ENCODE measurements at regions not wholly inside any gene's neighbourhood (a gene's known extent, or its start where the extent isn't known, plus 50 kb on each side); places are given as distances from the start of the nearest gene placed in this dataset.

DNA sequence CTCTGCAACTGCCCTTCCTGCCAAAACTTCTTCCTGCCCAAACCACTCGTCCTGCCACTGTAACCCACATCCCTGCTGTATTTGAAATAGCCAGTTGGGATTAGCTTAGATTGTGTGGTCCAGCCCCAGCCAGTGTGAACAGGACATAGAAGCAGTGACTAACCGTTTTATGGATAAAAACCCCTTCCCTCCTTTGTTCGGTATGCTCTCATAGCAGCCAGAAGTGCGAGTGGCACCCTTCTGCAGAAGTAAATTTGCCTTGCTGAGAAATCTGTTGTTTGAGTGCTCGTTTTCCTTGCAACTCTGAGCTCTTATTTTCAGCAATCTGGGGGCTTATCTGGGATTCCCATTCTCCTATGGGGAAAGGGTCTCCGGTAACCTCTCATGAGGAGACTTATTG lies 470.0 kb downstream of the PRDM9 start:
- H3K36me3 ChIP-seq (ENCODE audit: low read depth), result no peaks in the 10 kb centered on the region
- DNase-seq (ENCODE audit: low spot score) (no peak), ATAC-seq (ENCODE audit: low read depth) (no peak)
- H3K27me3 ChIP-seq (ENCODE audit: insufficient read depth, poor library complexity, severe bottlenecking), result no peaks in the 10 kb centered on the region
- H3K27ac ChIP-seq (ENCODE audit: poor library complexity, severe bottlenecking), result no peak overlapping the region
- TF ChIP-seq, protein P1, sequence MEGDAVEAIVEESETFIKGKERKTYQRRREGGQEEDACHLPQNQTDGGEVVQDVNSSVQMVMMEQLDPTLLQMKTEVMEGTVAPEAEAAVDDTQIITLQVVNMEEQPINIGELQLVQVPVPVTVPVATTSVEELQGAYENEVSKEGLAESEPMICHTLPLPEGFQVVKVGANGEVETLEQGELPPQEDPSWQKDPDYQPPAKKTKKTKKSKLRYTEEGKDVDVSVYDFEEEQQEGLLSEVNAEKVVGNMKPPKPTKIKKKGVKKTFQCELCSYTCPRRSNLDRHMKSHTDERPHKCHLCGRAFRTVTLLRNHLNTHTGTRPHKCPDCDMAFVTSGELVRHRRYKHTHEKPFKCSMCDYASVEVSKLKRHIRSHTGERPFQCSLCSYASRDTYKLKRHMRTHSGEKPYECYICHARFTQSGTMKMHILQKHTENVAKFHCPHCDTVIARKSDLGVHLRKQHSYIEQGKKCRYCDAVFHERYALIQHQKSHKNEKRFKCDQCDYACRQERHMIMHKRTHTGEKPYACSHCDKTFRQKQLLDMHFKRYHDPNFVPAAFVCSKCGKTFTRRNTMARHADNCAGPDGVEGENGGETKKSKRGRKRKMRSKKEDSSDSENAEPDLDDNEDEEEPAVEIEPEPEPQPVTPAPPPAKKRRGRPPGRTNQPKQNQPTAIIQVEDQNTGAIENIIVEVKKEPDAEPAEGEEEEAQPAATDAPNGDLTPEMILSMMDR (IDR thresholded peaks at IDR 0.05; ENCODE audit: poor library complexity, severe bottlenecking), result no peak
- H3K4me1 ChIP-seq (ENCODE audit: insufficient read depth, poor library complexity, severe bottlenecking), result no peaks in the 10 kb centered on the region
- no peak overlapping the region for H3K4me3 ChIP-seq (ENCODE audit: severe bottlenecking)
- H3K9me3 ChIP-seq (ENCODE audit: severe bottlenecking), result peaks cover 16% of the 10 kb centered on the region

DNA sequence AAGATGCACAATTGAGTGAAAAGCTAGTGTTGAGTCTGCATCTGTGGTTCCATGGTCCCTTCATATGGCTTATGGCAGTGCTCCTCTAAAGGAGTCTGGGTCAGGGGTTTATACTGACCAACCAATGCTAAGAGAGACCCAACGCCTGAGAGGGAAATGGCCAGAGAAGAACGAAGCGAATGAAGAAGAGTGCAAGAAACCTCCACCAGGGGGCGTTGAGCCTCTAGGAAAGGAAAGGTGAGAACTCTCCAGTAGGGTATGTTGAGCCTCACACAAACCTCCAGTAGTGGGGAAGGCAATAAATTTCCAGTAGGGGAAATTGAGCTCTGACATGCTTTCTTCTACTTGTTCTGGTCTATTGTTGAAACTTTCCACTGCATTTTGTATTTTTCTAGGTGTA lies 470.6 kb downstream of the PRDM9 start:
- peaks cover 16% of the 10 kb centered on the region for H3K9me3 ChIP-seq (ENCODE audit: severe bottlenecking)
- TF ChIP-seq, protein P1 (IDR thresholded peaks at IDR 0.05; ENCODE audit: poor library complexity, severe bottlenecking), result peak; percentile 15
- H3K4me3 ChIP-seq (ENCODE audit: severe bottlenecking), result no peak overlapping the region
- no peaks in the 10 kb centered on the region for H3K27me3 ChIP-seq (ENCODE audit: insufficient read depth, poor library complexity, severe bottlenecking)
- DNase-seq (ENCODE audit: low spot score) (no peak), ATAC-seq (ENCODE audit: low read depth) (no peak)
- H3K4me1 ChIP-seq (ENCODE audit: insufficient read depth, poor library complexity, severe bottlenecking), result no peaks in the 10 kb centered on the region
- H3K27ac ChIP-seq (ENCODE audit: poor library complexity, severe bottlenecking), result no peak overlapping the region
- H3K36me3 ChIP-seq (ENCODE audit: low read depth), result no peaks in the 10 kb centered on the region

DNA sequence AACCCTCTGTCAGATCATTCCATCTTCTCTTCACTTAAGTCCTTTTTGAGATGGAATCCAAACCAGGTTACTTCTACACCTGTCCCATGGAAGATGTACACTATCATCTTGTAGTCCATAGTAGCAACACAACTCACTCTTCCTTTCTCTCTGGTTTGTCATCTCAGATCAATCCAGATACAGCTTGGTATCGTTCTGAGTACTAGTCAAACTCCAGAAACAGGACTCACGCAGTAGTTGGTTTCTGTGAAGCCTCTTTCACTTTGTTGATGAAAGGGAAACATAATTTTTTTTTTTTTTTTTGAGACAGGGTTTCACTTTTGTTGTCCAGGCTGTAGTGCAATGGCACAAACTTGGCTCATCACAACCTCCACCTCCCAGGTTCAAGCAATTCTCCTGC lies 484.0 kb downstream of the PRDM9 start:
- no peak overlapping the region for H3K4me3 ChIP-seq (ENCODE audit: severe bottlenecking)
- ATAC-seq (ENCODE audit: low read depth) (no peak), DNase-seq (ENCODE audit: low spot score) (no peak)
- TF ChIP-seq, protein P1 (IDR thresholded peaks at IDR 0.05; ENCODE audit: poor library complexity, severe bottlenecking), result no peak
- H3K9me3 ChIP-seq (ENCODE audit: severe bottlenecking), result no peaks in the 10 kb centered on the region
- H3K36me3 ChIP-seq (ENCODE audit: low read depth), result no peaks in the 10 kb centered on the region
- H3K27me3 ChIP-seq (ENCODE audit: insufficient read depth, poor library complexity, severe bottlenecking), result no peaks in the 10 kb centered on the region
- H3K4me1 ChIP-seq (ENCODE audit: insufficient read depth, poor library complexity, severe bottlenecking), result no peaks in the 10 kb centered on the region
- H3K27ac ChIP-seq (ENCODE audit: poor library complexity, severe bottlenecking), result no peak overlapping the region

DNA sequence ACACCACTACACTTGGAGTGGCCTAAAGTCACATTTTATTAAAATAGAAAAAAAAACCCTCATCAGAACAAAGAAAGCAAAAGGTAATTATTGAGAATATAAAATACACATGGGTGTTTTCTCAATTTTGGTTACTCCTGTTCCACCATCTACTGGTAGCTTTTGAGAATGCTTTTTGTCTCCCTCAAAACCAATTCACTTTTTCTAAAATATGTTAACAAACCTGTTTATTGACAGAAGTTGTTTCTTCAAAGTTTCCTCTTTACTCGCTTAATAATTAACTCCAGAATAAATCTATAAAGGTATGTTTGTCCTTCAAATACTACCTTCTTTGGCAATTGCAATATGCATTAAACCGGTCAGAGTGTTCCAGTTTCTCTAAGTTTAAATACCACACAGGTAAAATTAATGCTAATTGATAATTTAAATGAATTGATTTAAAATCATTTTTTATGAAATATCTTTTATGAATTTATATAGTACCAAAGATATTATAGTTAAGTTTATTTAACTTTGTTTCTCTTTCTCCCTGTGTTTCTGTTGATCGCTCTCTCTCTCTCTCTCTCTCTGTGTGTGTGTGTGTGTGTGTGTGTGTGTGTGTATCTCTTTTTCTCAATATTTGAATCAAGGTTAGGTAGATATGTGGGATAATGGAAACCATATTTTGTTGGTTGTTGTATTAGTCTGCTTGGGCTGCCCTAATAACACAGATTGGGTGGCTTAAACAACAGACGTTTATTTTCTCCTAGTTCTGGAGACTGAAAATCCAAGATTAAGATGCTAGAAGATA lies 487.4 kb downstream of the PRDM9 start:
- no peaks in the 10 kb centered on the region for H3K9me3 ChIP-seq (ENCODE audit: severe bottlenecking)
- TF ChIP-seq, protein P1 (IDR thresholded peaks at IDR 0.05; ENCODE audit: poor library complexity, severe bottlenecking), result peak; percentile 56
- no peak overlapping the region for H3K4me3 ChIP-seq (ENCODE audit: severe bottlenecking)
- no peaks in the 10 kb centered on the region for H3K4me1 ChIP-seq (ENCODE audit: insufficient read depth, poor library complexity, severe bottlenecking)
- no peak overlapping the region for H3K27ac ChIP-seq (ENCODE audit: poor library complexity, severe bottlenecking)
- H3K27me3 ChIP-seq (ENCODE audit: insufficient read depth, poor library complexity, severe bottlenecking), result no peaks in the 10 kb centered on the region
- no peaks in the 10 kb centered on the region for H3K36me3 ChIP-seq (ENCODE audit: low read depth)
- DNase-seq (ENCODE audit: low spot score), result no peak
- ATAC-seq (ENCODE audit: low read depth), result no peak

DNA sequence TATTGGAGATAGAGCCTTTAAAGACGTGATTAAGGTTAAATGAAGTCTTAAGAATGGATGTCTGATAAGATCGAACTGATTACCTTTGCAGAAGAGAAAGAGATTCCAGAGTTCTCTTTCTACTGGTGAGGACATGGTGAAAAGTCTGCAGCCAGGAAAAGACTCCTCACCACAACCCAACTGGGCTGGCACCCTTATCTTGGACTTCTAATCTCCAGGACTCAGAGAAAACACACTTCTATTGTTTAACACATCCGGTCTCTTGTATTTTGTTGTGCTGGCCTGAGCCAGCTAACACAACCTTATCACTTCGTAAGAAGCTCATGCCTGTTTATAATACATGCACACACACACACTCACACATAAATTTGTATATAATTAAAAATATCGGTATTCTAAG lies 489.1 kb downstream of the PRDM9 start:
- H3K4me1 ChIP-seq (ENCODE audit: insufficient read depth, poor library complexity, severe bottlenecking), result no peaks in the 10 kb centered on the region
- H3K4me3 ChIP-seq (ENCODE audit: severe bottlenecking), result no peak overlapping the region
- H3K36me3 ChIP-seq (ENCODE audit: low read depth), result no peaks in the 10 kb centered on the region
- ATAC-seq (ENCODE audit: low read depth) (no peak), DNase-seq (ENCODE audit: low spot score) (no peak)
- TF ChIP-seq, protein P1 (IDR thresholded peaks at IDR 0.05; ENCODE audit: poor library complexity, severe bottlenecking), result no peak
- no peak overlapping the region for H3K27ac ChIP-seq (ENCODE audit: poor library complexity, severe bottlenecking)
- no peaks in the 10 kb centered on the region for H3K27me3 ChIP-seq (ENCODE audit: insufficient read depth, poor library complexity, severe bottlenecking)
- H3K9me3 ChIP-seq (ENCODE audit: severe bottlenecking), result no peaks in the 10 kb centered on the region

All from RWPE2 (cell line).